22Rv1 (cell line): ENCODE measurements at regions not wholly inside any gene's neighbourhood (a gene's known extent, or its start where the extent isn't known, plus 50 kb on each side); places are given as distances from the start of the nearest gene placed in this dataset.

Experiments used
- CTCF ChIP-seq: fragments of 450-650 bp; IDR thresholded peaks from 2 replicates; pipeline ENCODE4 v1.5.1; 2017; ENCODE audit warnings: mild to moderate bottlenecking
- ZFX ChIP-seq: fragments of 450-650 bp; IDR thresholded peaks from 2 replicates; pipeline ENCODE4 v1.6.1; 2017; ENCODE audit warnings: antibody characterized with exemption, borderline replicate concordance

- TF ChIP-seq CTCF, result no peak
- TF ChIP-seq ZFX, result no peak
These were observed 121.1 kb upstream of the GUCY1A2 start for GRCh38 chr11:107139396-107139795.
